Muscle of leg (tissue), 3 donors: ENCODE measurements at regions not wholly inside any gene's neighbourhood (a gene's known extent, or its start where the extent isn't known, plus 50 kb on each side); places are given as distances from the start of the nearest gene placed in this dataset.

Experiments used
- DNase-seq: peaks from one replicate; pipeline ENCODE4 v3.0.0; 2013
- H3K27ac ChIP-seq: one replicate; pipeline ENCODE4 v1.5.1; 2013; ENCODE audit warnings: mild to moderate bottlenecking, low read length, control low read depth
- H3K27me3 ChIP-seq: one replicate; pipeline ENCODE4 v1.6.1; 2013; ENCODE audit warnings: low read length; ENCODE audit not compliant: control insufficient read depth, insufficient read depth
- H3K36me3 ChIP-seq: one replicate; pipeline ENCODE4 v1.6.1; 2013; ENCODE audit warnings: low read length; ENCODE audit not compliant: control insufficient read depth, insufficient read depth
- H3K4me1 ChIP-seq: one replicate; pipeline ENCODE4 v1.6.1; 2013; ENCODE audit warnings: low read length; ENCODE audit not compliant: control insufficient read depth, insufficient read depth
- H3K4me3 ChIP-seq: one replicate; pipeline ENCODE4 v1.5.1; 2013; ENCODE audit warnings: low read length, control low read depth
- H3K9me3 ChIP-seq: replicated peaks from 2 replicates; pipeline ENCODE4 v1.6.1; 2013; ENCODE audit warnings: low read depth, low read length; ENCODE audit not compliant: control insufficient read depth
- WGBS: methylation state at CpG from one replicate; pipeline ENCODE4 v1.1.5; 2013; ENCODE audit warnings: missing lambda C conversion rate; ENCODE audit not compliant: insufficient coverage; 5-methylcytosine and 5-hydroxymethylcytosine counted together

GRCh38 chr14:29425705-29426482 is 501.8 kb downstream of the PRKD1 start:
- no peaks in the 10 kb centered on the region for H3K4me1 ChIP-seq
- no peaks in the 10 kb centered on the region for H3K9me3 ChIP-seq
- whole genome bisulfite sequencing = 32% methylated on average over 2 of the region's 5 CpGs
- no peak overlapping the region for H3K4me3 ChIP-seq
- no peaks in the 10 kb centered on the region for H3K36me3 ChIP-seq
- no peak for DNase-seq
- no peaks in the 10 kb centered on the region for H3K27me3 ChIP-seq
- no peak overlapping the region for H3K27ac ChIP-seq

- no peaks in the 10 kb centered on the region for H3K27me3 ChIP-seq
- no peaks in the 10 kb centered on the region for H3K36me3 ChIP-seq
- no peak overlapping the region for H3K4me3 ChIP-seq
- H3K9me3 ChIP-seq = no peaks in the 10 kb centered on the region
- H3K4me1 ChIP-seq = no peaks in the 10 kb centered on the region
- no peak overlapping the region for H3K27ac ChIP-seq
- DNase-seq = no peak
- no CpG with 5 or more reads among the region's 3 CpGs for WGBS
These were observed 485.0 kb downstream of the PRKD1 start for GRCh38 chr14:29442696-29443095.

- Histone ChIP-seq H3K27me3 (no peaks in the 10 kb centered on the region), H3K9me3 (no peaks in the 10 kb centered on the region), H3K4me1 (no peaks in the 10 kb centered on the region), H3K27ac (no peak overlapping the region), H3K36me3 (no peaks in the 10 kb centered on the region), H3K4me3 (no peak overlapping the region)
- no CpG with 5 or more reads among the region's 2 CpGs for WGBS
- DNase-seq = no peak
These were observed 483.4 kb downstream of the PRKD1 start for GRCh38 chr14:29444216-29444615.

GRCh38 chr14:29444805-29445204 is 482.8 kb downstream of the PRKD1 start:
- no peaks in the 10 kb centered on the region for H3K9me3 ChIP-seq
- no peak overlapping the region for H3K27ac ChIP-seq
- H3K4me1 ChIP-seq = no peaks in the 10 kb centered on the region
- H3K36me3 ChIP-seq = no peaks in the 10 kb centered on the region
- WGBS = 60% methylated on average over 1 of the region's 1 CpG
- H3K4me3 ChIP-seq = no peak overlapping the region
- DNase-seq = no peak
- H3K27me3 ChIP-seq = no peaks in the 10 kb centered on the region

GRCh38 chr14:29446971-29447370 is 480.7 kb downstream of the PRKD1 start:
- H3K27ac ChIP-seq = no peak overlapping the region
- DNase-seq = no peak
- no peaks in the 10 kb centered on the region for H3K9me3 ChIP-seq
- H3K36me3 ChIP-seq = no peaks in the 10 kb centered on the region
- no peaks in the 10 kb centered on the region for H3K4me1 ChIP-seq
- 80% methylated on average over 4 of the region's 5 CpGs for WGBS
- no peak overlapping the region for H3K4me3 ChIP-seq
- H3K27me3 ChIP-seq = no peaks in the 10 kb centered on the region

- 83% methylated on average over 1 of the region's 2 CpGs for WGBS
- H3K27ac ChIP-seq = no peak overlapping the region
- no peak for DNase-seq
- H3K4me1 ChIP-seq = no peaks in the 10 kb centered on the region
- H3K36me3 ChIP-seq = no peaks in the 10 kb centered on the region
- H3K9me3 ChIP-seq = no peaks in the 10 kb centered on the region
- H3K4me3 ChIP-seq = no peak overlapping the region
- H3K27me3 ChIP-seq = no peaks in the 10 kb centered on the region
These were observed 475.7 kb downstream of the PRKD1 start for GRCh38 chr14:29451941-29452340.

- Histone ChIP-seq H3K27ac (no peak overlapping the region), H3K4me1 (no peaks in the 10 kb centered on the region), H3K9me3 (no peaks in the 10 kb centered on the region), H3K27me3 (no peaks in the 10 kb centered on the region), H3K36me3 (no peaks in the 10 kb centered on the region), H3K4me3 (no peak overlapping the region)
- no peak for DNase-seq
These were observed 474.6 kb downstream of the PRKD1 start for GRCh38 chr14:29453045-29453444.

- Histone ChIP-seq H3K36me3 (no peaks in the 10 kb centered on the region), H3K4me1 (no peaks in the 10 kb centered on the region), H3K27ac (no peak overlapping the region), H3K4me3 (no peak overlapping the region), H3K27me3 (no peaks in the 10 kb centered on the region), H3K9me3 (no peaks in the 10 kb centered on the region)
- WGBS = no CpG with 5 or more reads among the region's 4 CpGs
- DNase-seq = no peak
These were observed 473.5 kb downstream of the PRKD1 start for GRCh38 chr14:29454026-29454693.

GRCh38 chr14:29458547-29458946 is 469.1 kb downstream of the PRKD1 start:
- WGBS = no CpG with 5 or more reads among the region's 1 CpG
- Histone ChIP-seq H3K36me3 (no peaks in the 10 kb centered on the region), H3K4me1 (no peaks in the 10 kb centered on the region), H3K9me3 (no peaks in the 10 kb centered on the region), H3K4me3 (no peak overlapping the region), H3K27me3 (no peaks in the 10 kb centered on the region), H3K27ac (no peak overlapping the region)
- DNase-seq = no peak

GRCh38 chr14:29459531-29459930 is 468.1 kb downstream of the PRKD1 start:
- Histone ChIP-seq H3K4me3 (no peak overlapping the region), H3K4me1 (no peaks in the 10 kb centered on the region), H3K27ac (no peak overlapping the region), H3K27me3 (no peaks in the 10 kb centered on the region), H3K36me3 (no peaks in the 10 kb centered on the region), H3K9me3 (no peaks in the 10 kb centered on the region)
- WGBS = no CpG with 5 or more reads among the region's 5 CpGs
- DNase-seq = no peak
